ENCODE measurements at regions not wholly inside any gene's neighbourhood (a gene's known extent, or its start where the extent isn't known, plus 50 kb on each side); places are given as distances from the start of the nearest gene placed in this dataset.
"Not testable (repeated sequence)": the region's sequence is repeated elsewhere in the genome, so short reads cannot be mapped to it uniquely, and the experiment has no call there.

GRCh38 chr12:14213542-14213941, 151.9 kb upstream of the ATF7IP start:
- no peak overlapping the region for H3K4me3 ChIP-seq (ENCODE audit: low read length)
- no peak for TF ChIP-seq ZNF274 (IDR thresholded peaks at IDR 0.05; ENCODE audit: low read depth, low read length)

GRCh38 chr12:14214495-14214894, 151.0 kb upstream of the ATF7IP start:
- no peak for TF ChIP-seq ZNF274 (IDR thresholded peaks at IDR 0.05; ENCODE audit: low read depth, low read length)
- no peak overlapping the region for H3K4me3 ChIP-seq (ENCODE audit: low read length)

- not testable (repeated sequence) for H3K4me3 ChIP-seq (ENCODE audit: low read length)
These were observed 149.5 kb upstream of the ATF7IP start for GRCh38 chr12:14215949-14216348.

- TF ChIP-seq ZNF274 (IDR thresholded peaks at IDR 0.05; ENCODE audit: low read depth, low read length), result no peak
- no peak overlapping the region for H3K4me3 ChIP-seq (ENCODE audit: low read length)
These were observed 148.8 kb upstream of the ATF7IP start for GRCh38 chr12:14216405-14217294.

- TF ChIP-seq ZNF274 (IDR thresholded peaks at IDR 0.05; ENCODE audit: low read depth, low read length), result no peak
- H3K4me3 ChIP-seq (ENCODE audit: low read length), result no peak overlapping the region
These were observed 146.3 kb upstream of the ATF7IP start for GRCh38 chr12:14219156-14219555.

DNA sequence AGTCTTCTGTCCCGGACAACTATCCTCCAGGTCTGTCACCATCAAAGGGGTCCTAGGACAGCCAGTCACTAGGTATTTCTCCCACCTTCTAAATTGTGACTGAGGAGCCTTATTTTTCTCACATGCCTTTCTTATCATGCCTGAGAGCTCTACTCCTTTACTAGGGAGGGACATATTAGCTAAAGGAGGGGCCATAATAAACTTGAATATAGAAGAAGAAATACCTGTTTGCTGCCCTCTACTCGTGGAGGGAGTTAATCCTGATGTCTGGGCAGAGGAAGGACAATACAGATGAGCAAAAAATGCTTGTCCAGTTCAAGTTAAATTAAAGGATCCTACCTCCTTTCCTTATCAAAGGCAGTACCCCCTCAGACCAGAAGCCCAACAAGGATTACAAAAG, 145.8 kb upstream of the ATF7IP start:
- not testable (repeated sequence) for H3K4me3 ChIP-seq (ENCODE audit: low read length)

GRCh38 chr12:14225064-14225463, 140.4 kb upstream of the ATF7IP start:
- no peak for TF ChIP-seq ZNF274 (IDR thresholded peaks at IDR 0.05; ENCODE audit: low read depth, low read length)
- no peak overlapping the region for H3K4me3 ChIP-seq (ENCODE audit: low read length)

DNA sequence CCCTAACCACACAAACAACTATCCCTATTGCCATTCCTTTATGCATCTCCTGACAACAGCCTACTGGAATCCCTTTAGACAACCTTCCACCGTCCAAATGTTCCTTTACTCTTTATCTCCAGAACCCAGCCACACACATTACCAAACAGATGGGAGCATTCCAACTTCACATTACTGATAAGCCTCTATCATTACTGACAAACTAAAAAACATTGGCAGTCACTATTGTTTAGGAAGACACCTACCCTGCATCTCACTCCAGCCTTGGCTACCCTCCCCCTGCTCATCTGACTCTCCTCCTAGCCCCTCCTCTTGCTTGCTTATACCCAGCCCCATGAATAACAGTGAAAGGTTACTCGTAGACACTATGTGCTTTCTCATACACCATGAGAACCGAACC, 130.3 kb upstream of the ATF7IP start:
- not testable (repeated sequence) for H3K4me3 ChIP-seq (ENCODE audit: low read length)

DNA sequence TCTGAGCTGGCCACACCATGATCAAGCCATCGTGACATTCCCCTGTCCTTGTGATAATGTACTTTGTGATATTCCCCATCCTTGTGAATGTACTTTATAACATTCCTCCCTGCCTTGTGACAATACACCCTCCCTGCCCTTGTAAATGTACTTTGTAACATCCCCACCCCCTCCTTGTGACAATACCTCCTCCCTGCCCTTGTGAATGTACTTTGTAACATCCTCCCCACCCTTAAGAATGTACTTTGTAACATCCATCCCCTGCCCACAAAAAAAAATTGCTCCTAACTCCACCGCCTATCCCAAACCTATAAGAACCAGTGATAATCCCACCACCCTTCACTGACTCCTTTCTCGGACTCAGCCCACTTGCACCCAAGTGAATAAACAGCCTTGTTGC, 128.8 kb upstream of the ATF7IP start:
- not testable (repeated sequence) for H3K4me3 ChIP-seq (ENCODE audit: low read length)

DNA sequence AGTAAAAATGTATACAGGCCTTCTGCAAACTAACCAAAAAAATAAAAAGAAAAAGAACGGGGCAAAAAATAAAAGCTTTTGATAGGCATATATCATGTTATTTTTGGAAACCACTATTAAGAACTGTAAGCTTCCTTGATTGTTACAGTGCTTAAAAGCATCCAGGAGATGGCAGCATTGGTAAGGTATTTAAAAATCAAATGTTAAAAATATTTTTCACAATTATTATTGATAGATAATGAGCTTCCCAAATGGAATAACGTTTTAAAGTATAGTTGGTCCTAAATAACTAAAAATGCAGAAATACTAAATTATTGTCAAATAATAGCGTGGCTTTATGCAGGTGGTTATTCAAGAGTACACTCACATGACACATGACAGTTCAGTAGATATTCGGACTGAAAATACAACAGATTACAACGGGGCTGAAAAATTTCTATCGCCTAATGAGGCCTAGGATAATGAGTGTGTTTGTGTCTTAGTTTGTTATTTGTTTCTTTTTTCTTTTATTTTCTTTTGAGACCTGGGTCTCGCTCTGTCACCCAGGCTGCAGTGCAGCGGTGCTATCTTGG, 127.2 kb upstream of the ATF7IP start:
- TF ChIP-seq ZNF274 (IDR thresholded peaks at IDR 0.05; ENCODE audit: low read depth, low read length), result no peak
- no peak overlapping the region for H3K4me3 ChIP-seq (ENCODE audit: low read length)

GRCh38 chr12:14239350-14239934, 126.0 kb upstream of the ATF7IP start:
- TF ChIP-seq ZNF274 (IDR thresholded peaks at IDR 0.05; ENCODE audit: low read depth, low read length), result no peak
- H3K4me3 ChIP-seq (ENCODE audit: low read length), result peak overlapping the region; percentile 3; the same call in 1 of the 2 replicates

DNA sequence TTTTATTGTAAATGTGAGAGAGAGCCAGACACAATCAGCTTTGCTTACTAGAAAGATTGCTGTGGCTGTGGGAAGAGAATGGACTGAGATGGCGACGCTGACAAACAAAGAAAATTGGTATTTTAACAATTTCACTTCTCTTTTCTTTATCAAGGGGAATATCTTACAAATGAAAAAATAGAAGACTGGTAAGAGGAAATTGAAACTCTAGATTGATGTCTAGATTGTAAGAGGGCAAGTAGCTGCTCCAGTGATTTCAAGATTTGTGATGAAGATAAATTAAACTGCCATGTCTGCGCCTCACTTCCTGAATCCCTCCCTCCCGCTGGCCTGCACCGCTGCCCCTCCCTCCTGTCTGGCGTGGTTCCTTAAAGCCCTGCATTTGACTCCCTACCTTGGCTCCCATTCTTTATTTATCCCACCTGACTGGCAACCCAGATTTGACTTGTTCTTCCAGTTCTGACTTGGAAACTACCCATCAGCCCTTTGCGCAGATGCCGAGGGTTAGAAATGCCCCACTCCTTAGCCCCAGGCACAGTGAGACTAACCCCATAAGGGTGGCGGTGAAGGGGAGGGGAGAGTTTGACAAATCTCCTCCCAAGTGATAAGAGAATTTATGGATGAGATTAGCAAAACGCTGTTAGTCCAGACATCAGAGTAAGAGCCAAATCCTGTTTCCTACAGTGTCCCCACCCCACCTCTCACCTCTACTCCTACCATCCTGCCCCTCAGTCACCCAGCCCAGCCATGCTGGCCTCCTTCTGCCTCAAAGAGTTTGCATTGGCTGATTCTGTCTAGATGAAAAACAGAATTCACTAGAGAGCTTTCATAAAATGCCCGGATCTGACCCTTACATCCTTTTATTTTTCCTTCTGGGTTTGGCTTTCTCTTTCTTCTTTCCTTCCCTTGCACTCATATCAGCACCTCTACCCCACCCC, 125.3 kb upstream of the ATF7IP start:
- TF ChIP-seq ZNF274 (IDR thresholded peaks at IDR 0.05; ENCODE audit: low read depth, low read length), result no peak
- peak overlapping the region; percentile 45; the same call in 1 of the 2 replicates for H3K4me3 ChIP-seq (ENCODE audit: low read length)

DNA sequence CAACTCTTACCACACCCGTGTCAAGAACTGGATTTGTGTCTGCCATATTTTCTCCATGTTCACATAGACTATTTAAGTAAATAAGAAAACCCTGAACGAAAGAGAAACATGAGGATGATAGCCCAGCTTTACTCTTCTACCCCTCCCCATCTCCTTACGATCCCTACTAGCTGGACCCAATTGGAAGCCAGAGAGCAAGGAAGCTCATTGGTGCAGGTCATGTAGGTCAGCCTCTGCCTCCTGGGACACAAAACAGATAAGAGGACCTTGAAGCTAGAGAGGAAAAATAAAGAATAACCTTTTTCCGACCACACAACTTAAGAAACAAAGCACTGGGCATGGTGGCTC, 124.6 kb upstream of the ATF7IP start:
- no peak for TF ChIP-seq ZNF274 (IDR thresholded peaks at IDR 0.05; ENCODE audit: low read depth, low read length)
- no peak overlapping the region; the same call in 1 of the 2 replicates for H3K4me3 ChIP-seq (ENCODE audit: low read length)

DNA sequence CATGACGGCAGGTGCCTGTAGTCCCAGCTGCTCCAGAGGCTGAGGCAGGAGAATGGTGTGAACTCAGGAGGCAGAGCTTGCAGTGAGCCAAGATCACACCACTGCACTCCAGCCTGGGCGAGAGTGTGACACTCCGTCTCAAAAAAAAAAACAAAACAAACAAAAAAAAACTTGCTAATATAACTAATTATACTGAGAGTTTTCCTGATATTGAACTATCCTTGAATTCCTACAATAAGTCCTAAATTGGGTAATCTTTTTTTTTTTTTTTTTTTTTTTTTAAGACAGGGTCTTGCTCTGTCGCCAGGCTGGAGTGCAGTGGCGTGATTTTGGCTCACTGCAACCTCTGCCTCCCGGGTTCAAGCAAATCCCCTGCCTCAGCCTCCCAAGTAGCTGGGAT, 122.7 kb upstream of the ATF7IP start:
- not testable (repeated sequence) for H3K4me3 ChIP-seq (ENCODE audit: low read length)

GRCh38 chr12:14243941-14244340, 121.5 kb upstream of the ATF7IP start:
- TF ChIP-seq ZNF274 (IDR thresholded peaks at IDR 0.05; ENCODE audit: low read depth, low read length), result no peak
- no peak overlapping the region for H3K4me3 ChIP-seq (ENCODE audit: low read length)
